K562 (cell line): ENCODE measurements at regions not wholly inside any gene's neighbourhood (a gene's known extent, or its start where the extent isn't known, plus 50 kb on each side); places are given as distances from the start of the nearest gene placed in this dataset.

Experiments
- MCM2 ChIP-seq: fragments of 450-650 bp; IDR thresholded peaks from 2 replicates; pipeline ENCODE4 v1.6.1; 2017; ENCODE audit warnings: low read depth, mild to moderate bottlenecking
- NR1H2 ChIP-seq: sonication (generic); formaldehyde crosslinking; IDR thresholded peaks from 2 replicates; pipeline ENCODE4 v1.4.0; 2020; ENCODE audit warnings: mild to moderate bottlenecking, missing genetic modification reagents
- NUFIP1 ChIP-seq: fragments of 450-650 bp; IDR thresholded peaks from 2 replicates; pipeline ENCODE4 v1.6.1; 2018; ENCODE audit not compliant: partially characterized antibody
- PHF8 ChIP-seq: fragments of 200-600 bp; sonication (generic); IDR thresholded peaks from 2 replicates; pipeline ENCODE4 v1.6.1; 2012; ENCODE audit warnings: mixed run types, mild to moderate bottlenecking, inconsistent platforms, low read length, moderate library complexity, borderline replicate concordance
- ZNF143 ChIP-seq: sonication (generic); formaldehyde crosslinking; IDR thresholded peaks from 2 replicates; pipeline ENCODE4 v1.9.0; 2022; ENCODE audit warnings: mild to moderate bottlenecking, missing genetic modification reagents
- ZNF561 ChIP-seq: fragments of 450-650 bp; formaldehyde crosslinking; conservative IDR thresholded peaks from 2 replicates; pipeline ENCODE4 v1.4.0; 2020; ENCODE audit warnings: mild to moderate bottlenecking, moderate library complexity
- ZNF696 ChIP-seq: fragments of 250-450 bp; sonication (Bioruptor Pico); conservative IDR thresholded peaks from 2 replicates; pipeline ENCODE4 v1.4.0; 2020; ENCODE audit warnings: mild to moderate bottlenecking, moderate library complexity
- ZNF830 ChIP-seq: fragments of 250-450 bp; sonication (Bioruptor Pico); IDR thresholded peaks from 2 replicates; pipeline ENCODE4 v1.5.0; 2021; ENCODE audit warnings: mild to moderate bottlenecking
- TF ChIP-seq, protein P1 (sequence below): sonication (generic); formaldehyde crosslinking; IDR thresholded peaks from 2 replicates; pipeline ENCODE4 v1.8.0; 2022; ENCODE audit warnings: missing genetic modification reagents, mild to moderate bottlenecking, borderline replicate concordance
- TF ChIP-seq, protein P2 (sequence below): sonication (generic); formaldehyde crosslinking; IDR thresholded peaks from 2 replicates; pipeline ENCODE4 v1.8.1; 2023; ENCODE audit warnings: missing genetic modification reagents, mild to moderate bottlenecking, borderline replicate concordance

DNA sequence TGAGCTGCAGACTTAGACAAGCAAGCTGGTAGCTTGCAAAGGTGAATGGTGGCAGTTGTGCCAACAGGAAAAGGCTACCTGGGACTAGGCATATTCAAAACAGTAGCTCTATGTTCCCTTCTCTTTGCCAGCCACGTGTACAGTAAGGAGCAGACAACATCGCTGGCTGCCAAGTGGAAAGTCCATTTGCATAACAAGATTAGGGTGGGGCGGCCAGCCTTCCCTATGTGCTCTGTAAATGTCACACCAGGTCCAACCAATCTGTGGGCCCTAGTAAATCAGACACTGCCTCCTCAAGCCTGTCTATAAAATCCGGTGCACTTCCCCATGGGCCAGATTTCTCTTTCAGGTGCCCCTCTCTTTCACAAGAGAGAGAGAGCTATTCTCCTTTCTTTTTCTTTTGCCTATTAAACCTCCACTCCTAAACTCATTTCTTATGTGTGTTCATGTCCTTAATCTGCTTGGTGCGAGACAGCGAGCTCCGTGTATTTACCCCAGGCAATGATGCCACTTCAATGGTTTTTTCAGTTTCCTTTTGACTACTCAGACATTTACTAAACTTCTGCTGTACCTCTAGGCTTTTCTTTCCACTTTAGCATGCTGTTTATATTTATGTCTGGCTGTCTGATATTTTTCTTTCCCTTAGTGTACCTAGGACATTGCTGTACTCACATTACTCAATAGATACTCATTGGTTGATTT is 297.4 kb upstream of the GCFC2 start (continued):
- TF ChIP-seq, protein P1, sequence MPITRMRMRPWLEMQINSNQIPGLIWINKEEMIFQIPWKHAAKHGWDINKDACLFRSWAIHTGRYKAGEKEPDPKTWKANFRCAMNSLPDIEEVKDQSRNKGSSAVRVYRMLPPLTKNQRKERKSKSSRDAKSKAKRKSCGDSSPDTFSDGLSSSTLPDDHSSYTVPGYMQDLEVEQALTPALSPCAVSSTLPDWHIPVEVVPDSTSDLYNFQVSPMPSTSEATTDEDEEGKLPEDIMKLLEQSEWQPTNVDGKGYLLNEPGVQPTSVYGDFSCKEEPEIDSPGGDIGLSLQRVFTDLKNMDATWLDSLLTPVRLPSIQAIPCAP, result no peak
- TF ChIP-seq NR1H2 (CRISPR knock-in tag), result no peak
- no peak for TF ChIP-seq ZNF830 (CRISPR knock-in tag)
- no peak for TF ChIP-seq ZNF561 (CRISPR knock-in tag)
- TF ChIP-seq PHF8, result no peak
- TF ChIP-seq, protein P2, sequence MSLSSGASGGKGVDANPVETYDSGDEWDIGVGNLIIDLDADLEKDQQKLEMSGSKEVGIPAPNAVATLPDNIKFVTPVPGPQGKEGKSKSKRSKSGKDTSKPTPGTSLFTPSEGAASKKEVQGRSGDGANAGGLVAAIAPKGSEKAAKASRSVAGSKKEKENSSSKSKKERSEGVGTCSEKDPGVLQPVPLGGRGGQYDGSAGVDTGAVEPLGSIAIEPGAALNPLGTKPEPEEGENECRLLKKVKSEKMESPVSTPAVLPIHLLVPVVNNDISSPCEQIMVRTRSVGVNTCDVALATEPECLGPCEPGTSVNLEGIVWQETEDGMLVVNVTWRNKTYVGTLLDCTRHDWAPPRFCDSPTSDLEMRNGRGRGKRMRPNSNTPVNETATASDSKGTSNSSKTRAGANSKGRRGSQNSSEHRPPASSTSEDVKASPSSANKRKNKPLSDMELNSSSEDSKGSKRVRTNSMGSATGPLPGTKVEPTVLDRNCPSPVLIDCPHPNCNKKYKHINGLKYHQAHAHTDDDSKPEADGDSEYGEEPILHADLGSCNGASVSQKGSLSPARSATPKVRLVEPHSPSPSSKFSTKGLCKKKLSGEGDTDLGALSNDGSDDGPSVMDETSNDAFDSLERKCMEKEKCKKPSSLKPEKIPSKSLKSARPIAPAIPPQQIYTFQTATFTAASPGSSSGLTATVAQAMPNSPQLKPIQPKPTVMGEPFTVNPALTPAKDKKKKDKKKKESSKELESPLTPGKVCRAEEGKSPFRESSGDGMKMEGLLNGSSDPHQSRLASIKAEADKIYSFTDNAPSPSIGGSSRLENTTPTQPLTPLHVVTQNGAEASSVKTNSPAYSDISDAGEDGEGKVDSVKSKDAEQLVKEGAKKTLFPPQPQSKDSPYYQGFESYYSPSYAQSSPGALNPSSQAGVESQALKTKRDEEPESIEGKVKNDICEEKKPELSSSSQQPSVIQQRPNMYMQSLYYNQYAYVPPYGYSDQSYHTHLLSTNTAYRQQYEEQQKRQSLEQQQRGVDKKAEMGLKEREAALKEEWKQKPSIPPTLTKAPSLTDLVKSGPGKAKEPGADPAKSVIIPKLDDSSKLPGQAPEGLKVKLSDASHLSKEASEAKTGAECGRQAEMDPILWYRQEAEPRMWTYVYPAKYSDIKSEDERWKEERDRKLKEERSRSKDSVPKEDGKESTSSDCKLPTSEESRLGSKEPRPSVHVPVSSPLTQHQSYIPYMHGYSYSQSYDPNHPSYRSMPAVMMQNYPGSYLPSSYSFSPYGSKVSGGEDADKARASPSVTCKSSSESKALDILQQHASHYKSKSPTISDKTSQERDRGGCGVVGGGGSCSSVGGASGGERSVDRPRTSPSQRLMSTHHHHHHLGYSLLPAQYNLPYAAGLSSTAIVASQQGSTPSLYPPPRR (CRISPR knock-in tag), result no peak
- TF ChIP-seq ZNF143 (CRISPR knock-in tag), result no peak
- TF ChIP-seq ZNF696, result no peak
- no peak for TF ChIP-seq MCM2
- TF ChIP-seq NUFIP1, result no peak
